Esophagus mucosa (tissue), 1 donor: ENCODE measurements at regions not wholly inside any gene's neighbourhood (a gene's known extent, or its start where the extent isn't known, plus 50 kb on each side); places are given as distances from the start of the nearest gene placed in this dataset.
A peak's percentile ranks its signal among the peaks of the same experiment; 100 is the strongest.
"Not testable (repeated sequence)": the region's sequence is repeated elsewhere in the genome, so short reads cannot be mapped to it uniquely, and the experiment has no call there.

ENCODE experiments used
- ATAC-seq: fragments of 200-7000 bp; cut with Tn5 transposase; one replicate; pipeline ENCODE4 v1.9.1; 2020
- donor health status: DM: yes; HTN: yes; CAD: no.

GRCh38 chr15:23983500-23984259 is 296.6 kb upstream of the NDN start:
- ATAC-seq, result no peak

DNA sequence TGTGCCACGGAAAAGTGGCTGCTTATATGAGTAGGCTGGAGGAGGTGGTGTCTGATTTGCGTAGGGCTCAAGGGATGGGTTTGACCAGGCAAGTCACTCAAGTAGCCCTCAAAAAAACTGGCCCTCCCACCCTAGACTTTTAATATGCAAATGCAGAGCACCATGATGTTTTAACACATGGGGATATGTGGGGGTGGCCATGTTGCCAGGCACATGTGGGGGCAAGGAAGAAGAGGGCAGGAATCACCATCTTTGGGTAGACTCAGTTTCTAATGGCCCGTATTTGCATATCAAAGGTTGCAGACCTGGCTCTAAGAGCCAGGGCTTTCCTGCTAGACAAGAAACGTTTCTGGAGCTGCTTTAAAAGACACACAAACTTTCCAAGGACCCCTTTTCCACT is 307.2 kb upstream of the NDN start:
- no peak for ATAC-seq

DNA sequence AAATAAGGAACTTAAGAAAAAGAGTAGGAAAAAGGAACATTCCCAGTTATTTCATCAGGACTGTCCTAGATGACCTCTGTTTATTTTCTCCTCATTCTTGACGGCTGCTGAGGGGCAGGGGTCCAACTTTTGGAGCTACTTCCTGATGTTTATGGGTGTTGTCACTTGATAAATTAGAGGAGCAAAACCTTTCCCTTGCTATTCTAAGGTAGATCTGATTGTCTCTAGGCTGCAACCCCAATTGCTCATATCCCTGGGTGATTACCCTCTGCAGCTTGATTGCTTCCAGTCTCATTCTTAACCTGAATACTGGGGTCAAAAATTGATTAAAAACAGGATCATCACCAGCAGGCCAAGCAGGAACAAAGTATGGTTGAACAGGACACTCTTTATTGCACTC is 311.0 kb upstream of the NDN start:
- ATAC-seq, result no peak

DNA sequence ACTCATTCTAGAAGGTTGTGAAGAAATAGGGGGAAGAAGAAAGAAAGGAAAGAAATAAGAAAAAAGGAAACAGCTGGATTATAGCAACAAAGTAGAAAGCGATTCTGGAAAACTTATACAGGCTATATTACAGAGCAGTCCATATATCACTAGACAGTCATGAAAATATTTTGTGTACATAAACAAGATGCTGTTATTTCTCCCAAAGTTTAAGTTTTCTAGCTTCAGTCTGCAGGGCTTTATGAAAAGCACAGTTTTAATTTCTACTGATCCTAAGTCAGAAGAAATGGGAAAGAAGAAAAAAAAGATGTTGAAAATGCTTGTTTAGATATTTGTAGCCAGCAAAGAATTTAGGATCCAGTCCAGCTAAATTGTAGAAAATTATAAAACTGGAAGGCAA is 321.4 kb upstream of the NDN start:
- ATAC-seq, result no peak

DNA sequence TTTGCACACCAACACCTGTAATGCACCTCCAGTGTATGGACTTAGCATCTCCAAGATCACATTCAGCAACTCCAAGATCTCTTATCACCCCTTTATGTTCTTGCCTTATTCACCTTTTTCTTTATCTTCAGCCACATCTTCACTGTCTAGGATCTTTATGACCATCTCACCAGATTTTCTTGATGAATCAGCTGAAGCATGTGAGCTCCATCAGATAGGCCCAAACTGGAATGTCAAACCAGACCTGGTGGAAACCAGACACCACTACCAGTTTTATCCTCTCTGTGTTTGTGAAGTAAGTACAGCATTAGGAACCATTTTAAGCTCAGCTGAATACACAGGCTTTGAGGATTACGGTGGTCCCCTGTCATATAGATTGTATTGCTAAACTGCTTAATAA is 330.4 kb upstream of the NDN start:
- ATAC-seq, result no peak

GRCh38 chr15:24039683-24040082 is 352.6 kb upstream of the NDN start:
- no peak for ATAC-seq

- no peak for ATAC-seq
Observed at GRCh38 chr15:24054547-24055245, 367.6 kb upstream of the NDN start.

DNA sequence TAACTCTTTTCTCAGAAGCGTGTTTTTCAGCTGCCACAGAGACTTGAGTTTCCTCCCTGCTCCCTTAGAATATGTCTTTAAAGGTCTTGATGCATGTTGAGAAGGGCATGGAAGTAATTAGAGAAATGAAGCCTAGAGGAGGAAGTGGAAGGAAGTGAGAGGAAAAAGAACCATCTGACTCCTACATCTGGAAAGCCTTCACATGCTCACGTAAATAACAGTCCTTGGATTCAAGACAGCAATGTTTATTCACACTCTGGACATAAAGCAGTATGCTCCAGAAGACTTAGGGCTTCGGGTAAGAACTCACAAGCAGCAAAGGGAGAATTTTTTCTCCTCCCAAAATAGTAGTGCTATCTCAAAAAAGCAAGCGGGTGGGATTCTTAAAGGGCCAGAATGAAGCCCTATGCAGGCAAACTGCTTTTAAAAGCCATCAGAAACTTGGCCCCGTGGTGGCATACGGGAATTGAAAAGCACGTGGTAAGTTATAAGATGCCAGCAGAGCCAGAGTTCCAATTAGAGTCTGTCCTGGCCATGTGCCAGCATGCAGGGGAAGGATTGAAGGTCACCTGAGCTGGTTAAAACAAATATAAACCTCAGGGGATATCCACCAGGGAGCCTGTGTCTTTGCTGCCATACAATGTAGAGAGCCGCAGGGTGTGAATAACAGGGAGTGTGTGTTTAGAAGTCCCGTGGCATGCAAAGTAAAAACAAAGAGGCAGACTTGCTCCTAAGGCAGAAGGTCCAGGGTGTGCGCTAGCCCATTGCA is 380.8 kb upstream of the NDN start:
- ATAC-seq, result no peak

DNA sequence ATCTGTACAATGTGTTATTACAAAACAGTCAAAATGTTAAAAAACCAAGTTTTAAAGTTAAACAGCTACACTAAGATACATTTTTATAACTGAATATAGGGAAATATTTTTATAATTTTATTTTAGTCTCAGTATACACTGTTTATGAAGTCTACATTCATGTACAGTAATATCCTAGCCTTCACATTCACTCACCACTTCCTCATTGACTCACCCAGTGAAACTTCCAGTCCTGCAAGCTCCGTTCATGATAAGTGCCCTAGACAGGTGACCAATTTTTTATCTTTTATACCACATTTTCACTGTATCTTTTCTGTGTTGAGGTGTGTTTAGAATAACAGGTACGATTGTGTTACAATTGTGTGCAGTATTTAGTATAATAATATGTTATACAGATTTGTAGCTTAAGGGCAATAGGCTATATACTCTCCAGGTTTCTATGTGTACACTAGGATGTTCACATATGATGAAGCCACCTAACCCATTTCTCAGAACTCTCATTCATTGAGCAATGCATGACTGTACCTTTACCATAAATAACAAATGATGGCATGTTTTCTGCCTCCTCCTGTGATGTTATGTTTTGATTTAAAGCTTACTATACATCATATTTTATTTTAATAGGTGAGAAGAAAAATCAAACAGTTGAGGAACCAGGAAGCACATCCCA is 388.4 kb upstream of the NDN start:
- ATAC-seq, result peak; percentile 72

DNA sequence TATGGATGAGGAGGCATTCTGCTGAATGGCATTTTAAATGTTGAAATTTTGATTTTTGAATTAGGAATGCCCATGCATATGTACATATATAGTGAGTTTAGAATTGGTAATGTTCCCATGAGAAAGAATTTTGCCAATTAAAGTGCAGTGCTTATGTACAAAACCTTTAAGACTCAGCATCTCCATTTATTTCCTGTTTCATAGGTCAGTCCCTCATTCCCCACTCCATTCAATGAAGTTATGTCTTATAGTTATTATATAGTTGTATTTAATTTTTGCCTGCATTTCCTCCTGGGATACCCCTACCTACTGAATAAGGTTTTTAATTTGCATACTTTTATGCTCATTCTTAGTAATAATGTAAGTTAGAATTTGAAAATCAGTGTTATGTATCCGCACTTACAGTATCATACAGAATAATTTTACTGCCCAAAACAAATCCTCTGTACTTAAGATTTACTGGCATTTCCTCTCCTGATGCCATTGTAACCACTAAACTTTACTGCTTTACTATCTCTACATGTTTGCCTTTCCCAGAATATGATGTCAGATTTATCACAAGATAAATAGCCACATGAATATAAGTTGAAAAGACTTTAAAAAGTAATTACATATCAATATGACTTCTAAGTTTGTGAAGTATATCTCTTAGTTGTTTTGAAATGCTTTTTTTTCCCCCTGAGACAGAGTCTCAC is 389.1 kb upstream of the NDN start:
- no peak for ATAC-seq

DNA sequence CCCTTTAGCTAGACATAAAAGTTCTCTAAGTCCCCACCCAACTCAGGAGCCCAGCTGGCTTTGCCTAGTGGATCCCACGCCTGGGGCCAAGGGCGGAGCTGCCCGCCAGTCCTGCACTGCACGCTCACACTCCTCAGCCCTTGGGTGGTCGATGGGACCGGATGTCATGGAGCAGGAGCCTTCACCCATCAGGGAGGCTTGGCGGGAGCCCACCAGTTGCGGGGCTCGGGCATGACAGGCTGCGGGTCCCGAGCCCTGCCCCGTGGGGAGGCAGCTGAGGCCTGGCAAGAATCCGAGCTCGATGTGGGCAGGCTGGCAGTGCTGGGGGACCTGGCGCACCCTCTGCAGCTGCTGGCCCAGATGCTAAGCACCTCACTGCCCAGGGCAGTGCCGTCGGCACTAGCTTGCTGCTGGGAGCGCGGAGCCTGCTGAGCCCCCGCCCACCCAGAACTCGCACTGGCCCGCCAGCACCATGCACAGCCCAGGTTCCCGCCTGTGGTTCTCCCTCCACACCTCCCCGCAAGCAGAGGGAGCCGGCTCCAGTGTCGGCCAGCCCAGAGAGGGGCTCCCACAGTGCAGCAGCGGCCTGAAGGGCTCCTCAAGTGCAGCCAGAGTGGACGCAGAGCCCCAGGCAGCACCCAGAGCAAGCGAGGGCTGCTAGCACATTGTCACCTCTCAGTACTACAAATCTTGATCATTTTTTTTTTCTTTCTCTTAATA is 391.4 kb upstream of the NDN start:
- ATAC-seq, result no peak

DNA sequence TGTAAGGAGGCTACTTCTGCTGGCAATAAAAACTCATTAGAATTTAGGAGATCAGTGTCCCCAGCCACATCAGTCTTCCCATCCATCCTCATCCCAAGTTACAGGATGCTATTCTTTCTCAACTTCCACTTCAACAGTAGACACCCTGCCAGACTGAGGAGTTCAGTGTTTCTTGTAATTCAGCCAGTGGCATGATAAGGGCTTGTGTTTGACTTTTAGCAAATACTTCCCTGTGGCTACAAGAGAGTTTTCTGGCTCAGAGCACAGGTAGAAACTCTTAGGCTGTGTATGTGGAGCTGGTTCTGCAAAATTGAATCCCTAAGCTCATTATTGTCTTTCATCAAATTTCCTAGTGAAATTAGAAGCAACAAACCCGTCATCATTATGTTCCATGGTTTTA is 401.8 kb upstream of the NDN start:
- not testable (repeated sequence) for ATAC-seq

GRCh38 chr15:24101503-24101902 is 414.4 kb upstream of the NDN start:
- ATAC-seq, result not testable (repeated sequence)

- ATAC-seq, result not testable (repeated sequence)
Observed at GRCh38 chr15:24107524-24107923, 420.4 kb upstream of the NDN start.

GRCh38 chr15:24107948-24108347 is 420.8 kb upstream of the NDN start:
- not testable (repeated sequence) for ATAC-seq

- ATAC-seq, result not testable (repeated sequence)
Observed at GRCh38 chr15:24108349-24108748, 421.2 kb upstream of the NDN start.

- not testable (repeated sequence) for ATAC-seq
Observed at GRCh38 chr15:24139622-24140021, 452.5 kb upstream of the NDN start.

DNA sequence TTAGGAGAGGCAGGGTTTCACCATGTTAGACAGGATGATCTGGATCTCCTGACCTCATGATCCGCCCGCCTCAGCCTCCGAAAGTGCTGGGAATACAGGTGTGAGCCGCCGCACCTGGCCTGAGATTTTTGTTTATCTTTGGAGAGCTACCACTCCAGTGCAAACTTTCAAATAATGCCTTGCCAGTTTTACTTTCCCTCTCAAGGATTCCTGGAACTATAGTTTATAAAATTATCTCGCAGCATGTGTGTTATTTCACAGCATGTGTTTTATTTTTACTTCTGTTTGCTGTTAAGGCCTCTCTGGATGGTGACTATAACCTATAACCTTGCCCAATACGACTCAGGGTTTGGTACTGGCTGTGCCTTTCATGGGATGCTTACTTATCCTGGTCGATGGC is 458.0 kb upstream of the NDN start:
- ATAC-seq, result not testable (repeated sequence)

DNA sequence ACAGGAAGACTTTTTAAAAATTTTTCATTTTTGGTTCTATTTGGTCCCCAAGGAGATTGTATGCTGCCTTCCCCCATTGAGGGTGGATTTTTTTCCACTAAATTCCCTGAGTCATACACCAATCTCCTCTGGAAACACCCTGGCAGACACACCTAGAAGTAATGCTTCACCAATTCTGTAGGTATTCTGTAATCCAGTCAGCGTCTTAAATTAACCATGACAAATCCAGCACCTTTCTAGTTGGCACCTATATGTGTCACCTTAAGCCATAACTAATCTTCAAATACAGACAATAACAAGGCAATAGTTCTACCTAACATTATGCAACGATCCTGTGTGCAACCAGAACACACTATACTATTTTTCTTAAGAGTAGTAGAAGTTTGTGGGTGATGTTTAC is 459.1 kb upstream of the NDN start:
- peak; percentile 97 for ATAC-seq

GRCh38 chr15:24150542-24150941 is 463.4 kb upstream of the NDN start:
- no peak for ATAC-seq

- not testable (repeated sequence) for ATAC-seq
Observed at GRCh38 chr15:24158306-24158705, 471.2 kb upstream of the NDN start.

GRCh38 chr15:24165512-24165911 is 478.4 kb upstream of the NDN start:
- ATAC-seq, result peak; percentile 66
